GM12878 (cell line): ENCODE measurements at regions not wholly inside any gene's neighbourhood (a gene's known extent, or its start where the extent isn't known, plus 50 kb on each side); places are given as distances from the start of the nearest gene placed in this dataset.

Experiments used
- ATAC-seq: fragments of 200-7000 bp; cut with Tn5 transposase; 3 replicates; pipeline ENCODE4 v1.9.1; 2020; ENCODE audit warnings: mild to moderate bottlenecking, moderate library complexity
- BruUV-seq: library from RNA; stranded (reverse); fragments of 400-500 nt; replicated peaks from 2 replicates; lab custom pipeline; 2021; lab: Mats Ljungman, UMichigan
- CTCF ChIA-PET: fragments of 300-600 bp; sonication (Branson Sonifier 250); formaldehyde crosslinking; extraction: SDS; loops from one replicate; lab custom pipeline; 2021; ENCODE audit warnings: inconsistent platforms; lab: Yijun Ruan, JAX
- POLR2A ChIA-PET: fragments of 350-600 bp; formaldehyde crosslinking; extraction: SDS; loops from one replicate; lab custom pipeline; 2021; ENCODE audit warnings: inconsistent platforms; lab: Charles Lee
- RAD21 ChIA-PET: fragments of 300-600 bp; sonication (Branson Sonifier 250); formaldehyde crosslinking; loops from one replicate; lab custom pipeline; 2023; ENCODE audit warnings: antibody characterized with exemption; ENCODE audit not compliant: unreplicated experiment; lab: Charles Lee
- SMC1A ChIA-PET: fragments of 300-600 bp; sonication (Branson Sonifier 250); formaldehyde crosslinking; loops from one replicate; lab custom pipeline; 2023; ENCODE audit not compliant: unreplicated experiment, uncharacterized antibody; lab: Charles Lee
- DNase-seq: peaks from one replicate; pipeline ENCODE4 v3.0.0-alpha.2; 2011; ENCODE audit warnings: low read depth, low spot score
- FAIRE-seq: peaks from 3 replicates; lab custom pipeline; 2011; peaks lifted over from hg19 to GRCh38; lab: Jason Lieb, UNC
- H2AFZ ChIP-seq: 2 replicates; pipeline ENCODE4 v1.6.0; 2011; ENCODE audit warnings: low read depth, low read length, control low read depth; ENCODE audit not compliant: control insufficient read depth
- H3K27ac ChIP-seq: 2 replicates; pipeline ENCODE4 v1.5.1; 2011; ENCODE audit warnings: control low read depth; ENCODE audit not compliant: control insufficient read depth, insufficient read depth
- H3K27me3 ChIP-seq, 2 experiments: replicated peaks in 1 of 2; 2 replicates each; pipeline versions ENCODE4 v1.6.0 to v1.6.1; 2011; ENCODE audit warnings: low read length in 1 of 2; ENCODE audit not compliant: control insufficient read depth in 2 of 2, insufficient read depth in 2 of 2
- H3K36me3 ChIP-seq, 2 experiments: 2 replicates each; pipeline ENCODE4 v1.5.1; 2011; ENCODE audit warnings: low read length in 1 of 2; ENCODE audit not compliant: control insufficient read depth in 2 of 2, insufficient read depth in 2 of 2
- H3K4me1 ChIP-seq: 2 replicates; pipeline ENCODE4 v1.6.1; 2011; ENCODE audit warnings: mild to moderate bottlenecking, low read length, moderate library complexity, mixed read lengths; ENCODE audit not compliant: control insufficient read depth, insufficient read depth
- H3K4me2 ChIP-seq: 2 replicates; pipeline ENCODE4 v1.6.0; 2011; ENCODE audit warnings: control low read depth; ENCODE audit not compliant: control insufficient read depth, insufficient read depth
- H3K4me3 ChIP-seq: fragments of 200-600 bp; sonication (generic); 2 replicates; pipeline ENCODE4 v1.5.1; 2016
- H3K79me2 ChIP-seq: 2 replicates; pipeline ENCODE4 v1.6.0; 2011; ENCODE audit warnings: low read length; ENCODE audit not compliant: control insufficient read depth, insufficient read depth
- H3K9ac ChIP-seq: 2 replicates; pipeline ENCODE4 v1.8.0; 2011; ENCODE audit warnings: low read length, control low read depth, mixed read lengths; ENCODE audit not compliant: control insufficient read depth, insufficient read depth
- H3K9me3 ChIP-seq: replicated peaks from 3 replicates; pipeline ENCODE4 v1.5.1; 2011; ENCODE audit warnings: mild to moderate bottlenecking, low read length; ENCODE audit not compliant: control insufficient read depth, insufficient read depth
- H4K20me1 ChIP-seq: 2 replicates; pipeline ENCODE4 v1.6.0; 2011; ENCODE audit not compliant: control insufficient read depth, insufficient read depth
- CREB1 ChIP-seq: IDR thresholded peaks from 2 replicates; pipeline ENCODE4 v1.6.1; 2012; ENCODE audit warnings: low read depth, mild to moderate bottlenecking, inconsistent platforms
- CTCF ChIP-seq, 3 experiments: IDR thresholded peaks in 2 of 3; conservative IDR thresholded peaks in 1 of 3; 2 replicates each; pipeline ENCODE4 v1.5.1; 2011; ENCODE audit warnings: low read depth in 3 of 3, low read length in 3 of 3, mild to moderate bottlenecking in 3 of 3, control low read depth in 2 of 3, moderate library complexity in 2 of 3, inconsistent platforms in 1 of 3, mixed read lengths in 1 of 3; ENCODE audit not compliant: control insufficient read depth in 2 of 3, insufficient read depth in 1 of 3; ENCODE audit errors: extremely low read depth in 1 of 3
- ETV6 ChIP-seq, 2 experiments: fragments of 450-650 bp in 1 of 2; IDR thresholded peaks in 1 of 2; conservative IDR thresholded peaks in 1 of 2; 2 replicates each; pipeline ENCODE4 v1.6.1; 2014; ENCODE audit warnings: antibody characterized with exemption in 1 of 2, borderline replicate concordance in 1 of 2, low read depth in 1 of 2, mild to moderate bottlenecking in 1 of 2, moderate library complexity in 1 of 2
- HCFC1 ChIP-seq: fragments of 150-350 bp; IDR thresholded peaks from 2 replicates; pipeline ENCODE4 v1.6.1; 2014; ENCODE audit warnings: low read length
- JUNB ChIP-seq: IDR thresholded peaks from 2 replicates; pipeline ENCODE4 v1.6.1; 2016; ENCODE audit warnings: antibody characterized with exemption, mild to moderate bottlenecking
- JUND ChIP-seq: IDR thresholded peaks from 2 replicates; pipeline ENCODE4 v1.6.1; 2012; ENCODE audit warnings: low read depth, mild to moderate bottlenecking, low read length, improper control_type of control experiment, moderate library complexity
- MEF2A ChIP-seq: IDR thresholded peaks from 2 replicates; pipeline ENCODE4 v1.6.1; 2011; ENCODE audit warnings: low read depth, mild to moderate bottlenecking, low read length, moderate library complexity; ENCODE audit not compliant: insufficient read depth
- MLLT1 ChIP-seq: fragments of 450-650 bp; IDR thresholded peaks from 2 replicates; pipeline ENCODE4 v1.6.1; 2016; ENCODE audit warnings: mild to moderate bottlenecking
- NBN ChIP-seq: fragments of 450-650 bp; IDR thresholded peaks from 2 replicates; pipeline ENCODE4 v1.6.1; 2016
- NR2C1 ChIP-seq: fragments of 450-650 bp; IDR thresholded peaks from 2 replicates; pipeline ENCODE4 v1.6.1; 2017; ENCODE audit warnings: antibody characterized with exemption, mild to moderate bottlenecking, moderate library complexity
- PBX3 ChIP-seq: IDR thresholded peaks from 2 replicates; pipeline ENCODE4 v1.6.1; 2011; ENCODE audit warnings: mild to moderate bottlenecking, low read depth, low read length, moderate library complexity; ENCODE audit not compliant: insufficient replicate concordance
- PML ChIP-seq: IDR thresholded peaks from 2 replicates; pipeline ENCODE4 v1.6.1; 2012; ENCODE audit warnings: low read length, inconsistent platforms
- RAD21 ChIP-seq: IDR thresholded peaks from 2 replicates; pipeline ENCODE4 v1.6.1; 2011; ENCODE audit warnings: mild to moderate bottlenecking, low read depth, low read length, moderate library complexity; ENCODE audit not compliant: insufficient read depth
- SPI1 ChIP-seq: IDR thresholded peaks from 2 replicates; pipeline ENCODE4 v1.6.1; 2011; ENCODE audit warnings: low read depth, mild to moderate bottlenecking, low read length, moderate library complexity, borderline replicate concordance; ENCODE audit not compliant: insufficient read depth
- TCF7 ChIP-seq: IDR thresholded peaks from 2 replicates; pipeline ENCODE4 v1.6.1; 2014; ENCODE audit warnings: antibody characterized with exemption, borderline replicate concordance
- WGBS: methylation state at CpG from one replicate; pipeline ENCODE4 v1.1.6; 2016; ENCODE audit warnings: low lambda C conversion rate; ENCODE audit not compliant: insufficient replicate concordance, insufficient coverage; ENCODE audit errors: missing lambda C conversion rate; 5-methylcytosine and 5-hydroxymethylcytosine counted together
- in situ Hi-C: fragments of 300-500 bp; cut with MboI; formaldehyde crosslinking; loops from 9 replicates; pipeline ENCODE4 v1.14.3; 2018; ENCODE audit warnings: mixed read lengths
- intact Hi-C: fragments of 100-400 bp; cut with micrococcal nuclease; formaldehyde crosslinking; loops from one replicate; pipeline ENCODE4 v1.14.2; 2022; ENCODE audit not compliant: unreplicated experiment
- TF ChIP-seq, protein P1 (sequence below): fragments of 450-650 bp; IDR thresholded peaks from 2 replicates; pipeline ENCODE4 v1.6.1; 2017; ENCODE audit warnings: borderline replicate concordance
- TF ChIP-seq, protein P2 (sequence below): IDR thresholded peaks from 2 replicates; pipeline ENCODE4 v1.6.1; 2011; ENCODE audit warnings: borderline replicate concordance, low read depth, mild to moderate bottlenecking, moderate library complexity, mixed read lengths, low read length; ENCODE audit not compliant: insufficient read depth; ENCODE audit errors: extremely low read length
- TF ChIP-seq, protein P3 (sequence below): IDR thresholded peaks from 2 replicates; pipeline ENCODE4 v1.6.1; 2011; ENCODE audit warnings: low read depth, mild to moderate bottlenecking, low read length, moderate library complexity, borderline replicate concordance; ENCODE audit errors: extremely low read depth

- Histone ChIP-seq H3K79me2 (no peaks in the 10 kb centered on the region), H3K36me3 (no peaks in the 10 kb centered on the region), H2AFZ (no peak overlapping the region), H3K27ac (no peak overlapping the region), H3K4me1 (no peaks in the 10 kb centered on the region)
- ATAC-seq: no peak
- POLR2A ChIA-PET: no interaction called here
- RAD21 ChIA-PET: no interaction called here
- TF ChIP-seq CTCF (IDR thresholded peaks at IDR 0.05 in 2 of 3, conservative IDR thresholded peaks at IDR 0.05 in 1 of 3; ENCODE audit: control insufficient read depth in 2 of 3, extremely low read depth in 1 of 3, insufficient read depth in 1 of 3, low read depth in 3 of 3, low read length in 3 of 3) (no peak), NBN (no peak), JUND (no peak), CREB1 (no peak), PML (no peak), MEF2A (no peak), JUNB (no peak), PBX3 (no peak), ETV6 (conservative IDR thresholded peaks at IDR 0.05 in 1 of 2, IDR thresholded peaks at IDR 0.05 in 1 of 2; ENCODE audit: borderline replicate concordance in 1 of 2, low read depth in 1 of 2) (no peak), HCFC1 (no peak), TCF7 (no peak), MLLT1 (no peak), NR2C1 (no peak), RAD21 (no peak), SPI1 (no peak)
- TF ChIP-seq, protein P1, sequence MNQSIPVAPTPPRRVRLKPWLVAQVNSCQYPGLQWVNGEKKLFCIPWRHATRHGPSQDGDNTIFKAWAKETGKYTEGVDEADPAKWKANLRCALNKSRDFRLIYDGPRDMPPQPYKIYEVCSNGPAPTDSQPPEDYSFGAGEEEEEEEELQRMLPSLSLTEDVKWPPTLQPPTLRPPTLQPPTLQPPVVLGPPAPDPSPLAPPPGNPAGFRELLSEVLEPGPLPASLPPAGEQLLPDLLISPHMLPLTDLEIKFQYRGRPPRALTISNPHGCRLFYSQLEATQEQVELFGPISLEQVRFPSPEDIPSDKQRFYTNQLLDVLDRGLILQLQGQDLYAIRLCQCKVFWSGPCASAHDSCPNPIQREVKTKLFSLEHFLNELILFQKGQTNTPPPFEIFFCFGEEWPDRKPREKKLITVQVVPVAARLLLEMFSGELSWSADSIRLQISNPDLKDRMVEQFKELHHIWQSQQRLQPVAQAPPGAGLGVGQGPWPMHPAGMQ: no peak
- TF ChIP-seq, protein P2, sequence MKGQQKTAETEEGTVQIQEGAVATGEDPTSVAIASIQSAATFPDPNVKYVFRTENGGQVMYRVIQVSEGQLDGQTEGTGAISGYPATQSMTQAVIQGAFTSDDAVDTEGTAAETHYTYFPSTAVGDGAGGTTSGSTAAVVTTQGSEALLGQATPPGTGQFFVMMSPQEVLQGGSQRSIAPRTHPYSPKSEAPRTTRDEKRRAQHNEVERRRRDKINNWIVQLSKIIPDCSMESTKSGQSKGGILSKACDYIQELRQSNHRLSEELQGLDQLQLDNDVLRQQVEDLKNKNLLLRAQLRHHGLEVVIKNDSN: no peak
- TF ChIP-seq, protein P3, sequence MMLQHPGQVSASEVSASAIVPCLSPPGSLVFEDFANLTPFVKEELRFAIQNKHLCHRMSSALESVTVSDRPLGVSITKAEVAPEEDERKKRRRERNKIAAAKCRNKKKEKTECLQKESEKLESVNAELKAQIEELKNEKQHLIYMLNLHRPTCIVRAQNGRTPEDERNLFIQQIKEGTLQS: no peak
- TF ChIP-seq, all 136 proteins: peak for 0
- WGBS: 30% methylated on average over 3 of the region's 3 CpGs
- Histone ChIP-seq H4K20me1 (no peaks in the 10 kb centered on the region), H3K9ac (no peak overlapping the region), H3K4me2 (no peak overlapping the region), H3K4me3 (no peak overlapping the region), H3K27me3 (no peaks in the 10 kb centered on the region), H3K9me3 (no peaks in the 10 kb centered on the region)
- in situ Hi-C loops (no loop called here), intact Hi-C loops (no loop called here)
- no TSS peak for BruUV-seq
- FAIRE-seq (no peak), DNase-seq (no peak)
- SMC1A ChIA-PET: interaction anchor here (1.2 kb wide), 1 partner anchor 12 kb away, joined by 4 read pairs; no protein-coding TSS in a partner anchor
- CTCF ChIA-PET: no interaction called here
These were observed 1014.8 kb downstream of the PCDH7 start for GRCh38 chr4:31735004-31735403.
